DMS 273 (cell line): ENCODE measurements at regions not wholly inside any gene's neighbourhood (a gene's known extent, or its start where the extent isn't known, plus 50 kb on each side); places are given as distances from the start of the nearest gene placed in this dataset.

Experiments used
- DNase-seq: peaks from one replicate; lab custom pipeline; 2025; ENCODE audit not compliant: unreplicated experiment; lab: John Stamatoyannopoulos, UW

GRCh38 chr12:130070126-130070611 is 92.1 kb upstream of the FZD10 start:
- DNase-seq = no peak

- no peak for DNase-seq
Observed at GRCh38 chr12:130073721-130074120, 88.5 kb upstream of the FZD10 start.

DNA sequence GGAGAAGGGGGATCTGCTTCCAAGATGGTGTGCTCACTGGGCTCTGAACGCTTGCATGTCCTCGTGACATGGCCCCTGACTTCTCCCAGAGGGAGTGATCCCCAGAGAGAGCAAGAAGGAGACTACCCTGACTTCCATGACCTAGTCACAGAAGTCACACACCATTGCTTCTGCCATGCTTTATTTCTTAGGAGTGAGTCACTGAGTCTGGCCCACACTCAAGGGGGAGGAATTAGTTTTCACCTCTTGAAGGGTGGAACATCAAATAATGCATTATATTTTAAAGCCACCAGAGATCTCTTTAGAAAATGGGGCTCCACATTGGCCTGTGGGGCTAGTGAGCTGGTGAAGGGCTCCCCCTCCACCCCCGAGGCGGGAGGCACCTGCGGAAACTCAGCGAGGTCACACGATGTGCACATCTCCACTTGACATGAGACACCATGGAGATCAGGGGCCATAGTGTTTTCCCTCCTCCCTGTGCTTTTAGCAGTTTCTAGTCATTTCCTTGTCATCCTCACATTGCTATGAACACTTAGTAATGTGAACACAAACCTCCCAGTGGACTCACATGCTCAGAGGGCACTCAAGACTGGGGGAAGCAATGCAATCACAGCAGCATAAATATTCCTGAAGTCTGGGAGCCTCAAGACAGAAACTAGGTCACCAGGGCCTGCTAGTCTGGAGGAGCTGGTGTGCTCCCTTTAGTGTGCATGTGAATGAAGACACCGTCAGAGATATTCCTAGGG is 87.4 kb upstream of the FZD10 start:
- DNase-seq = no peak

DNA sequence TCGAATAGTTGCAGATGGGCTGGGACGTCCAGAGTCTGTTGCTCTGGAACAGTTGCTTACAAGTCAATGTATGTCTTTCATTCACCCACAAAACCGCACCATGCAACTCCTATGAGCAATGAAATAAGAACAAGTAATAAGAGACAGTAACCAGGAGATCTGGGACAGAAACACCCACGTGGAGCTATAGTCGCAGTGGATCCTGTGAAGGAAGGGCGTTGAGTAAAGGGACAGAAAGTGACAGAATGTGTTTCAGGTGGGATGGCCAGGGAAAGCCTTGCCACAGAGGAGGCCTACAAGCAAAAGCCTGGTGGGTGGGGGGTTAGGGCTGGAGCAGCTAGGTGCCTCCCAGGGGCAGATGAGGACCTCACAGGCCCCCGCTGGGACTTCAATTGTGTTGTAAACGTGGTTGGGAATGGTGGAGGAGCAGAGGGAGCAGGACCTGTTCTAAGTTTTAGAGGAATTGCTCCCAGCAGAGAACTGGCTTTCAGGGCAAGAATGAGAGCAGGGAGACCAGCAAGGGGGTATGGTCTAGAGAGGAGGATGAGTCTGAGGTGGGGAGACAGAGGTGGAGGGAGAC is 86.7 kb upstream of the FZD10 start:
- no peak for DNase-seq

DNA sequence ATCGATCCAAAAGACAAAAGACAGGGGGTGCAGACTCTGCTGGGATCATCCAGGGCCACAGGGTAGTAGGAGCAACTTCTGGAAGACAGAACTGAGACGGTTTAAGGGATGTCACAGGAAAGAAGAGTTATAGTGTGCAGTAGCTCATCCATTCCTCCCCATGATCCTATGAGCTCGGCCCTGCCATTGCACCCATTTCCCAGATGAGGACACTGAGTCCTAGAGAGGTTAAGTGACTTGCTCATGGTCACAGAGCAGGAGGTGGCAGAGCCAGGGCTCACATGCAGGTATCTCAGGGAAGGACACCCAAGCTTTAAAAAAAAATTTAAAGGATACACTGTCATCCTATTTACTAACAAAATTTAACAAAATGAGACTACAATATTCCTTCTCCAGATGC is 86.1 kb upstream of the FZD10 start:
- no peak for DNase-seq

DNA sequence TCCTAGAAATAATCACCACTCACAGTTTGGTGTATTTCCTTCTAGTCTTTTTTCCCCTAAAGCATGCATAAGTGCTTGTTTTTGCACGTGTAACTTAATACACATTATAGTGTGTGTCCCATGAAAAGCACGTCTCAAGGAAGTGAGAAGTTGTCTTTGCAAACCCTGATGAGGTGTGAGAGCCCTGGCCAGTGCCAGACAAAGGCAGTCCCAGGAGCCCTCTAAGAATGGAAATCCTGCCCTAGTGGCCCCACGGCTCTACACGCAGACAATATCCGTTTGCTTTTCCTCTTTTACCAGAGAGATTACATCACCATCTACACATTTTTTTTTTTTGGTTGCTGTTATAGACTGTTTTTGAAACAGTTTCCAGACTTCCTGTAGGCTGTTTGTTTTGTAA is 85.5 kb upstream of the FZD10 start:
- no peak for DNase-seq

GRCh38 chr12:130078852-130079251 is 83.4 kb upstream of the FZD10 start:
- DNase-seq = no peak

DNA sequence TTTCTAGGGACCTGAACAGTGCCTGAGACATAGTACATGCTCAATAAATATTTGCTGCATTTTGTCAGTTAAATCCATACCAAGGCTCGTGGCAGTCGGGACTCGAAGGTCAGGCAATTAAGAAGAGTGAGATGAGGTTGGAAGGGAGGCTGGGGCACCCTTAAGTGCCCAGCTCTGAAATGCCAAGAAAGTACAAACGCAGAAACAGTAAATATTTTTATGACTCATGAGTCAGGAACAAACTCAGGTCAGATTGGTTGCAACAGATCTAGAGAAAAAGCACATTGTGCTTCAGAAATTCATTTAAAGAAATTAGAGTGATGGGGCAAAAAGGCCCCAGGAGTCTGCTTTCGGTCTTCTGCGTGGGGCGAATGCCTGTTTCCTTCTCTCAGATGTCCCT is 83.0 kb upstream of the FZD10 start:
- DNase-seq = no peak

DNA sequence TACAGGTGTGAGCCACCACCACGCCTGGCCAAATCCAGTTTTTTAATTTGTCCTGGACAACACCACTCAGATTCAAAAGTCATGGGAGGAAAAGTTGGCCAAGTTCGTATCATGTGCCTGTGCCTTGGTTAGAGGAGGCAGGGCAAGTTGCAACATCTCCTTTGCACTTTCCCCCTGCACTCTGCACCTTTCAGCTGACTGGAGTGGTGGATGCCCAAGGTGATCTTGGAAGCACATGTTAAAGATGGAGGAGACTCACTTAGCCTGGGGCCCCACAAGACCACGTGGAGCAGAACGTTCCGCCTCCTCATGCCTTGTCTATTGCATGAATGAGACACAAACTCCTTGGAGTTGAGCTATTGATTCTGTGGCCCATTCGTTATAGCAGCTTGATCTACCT is 82.1 kb upstream of the FZD10 start:
- DNase-seq = no peak

DNA sequence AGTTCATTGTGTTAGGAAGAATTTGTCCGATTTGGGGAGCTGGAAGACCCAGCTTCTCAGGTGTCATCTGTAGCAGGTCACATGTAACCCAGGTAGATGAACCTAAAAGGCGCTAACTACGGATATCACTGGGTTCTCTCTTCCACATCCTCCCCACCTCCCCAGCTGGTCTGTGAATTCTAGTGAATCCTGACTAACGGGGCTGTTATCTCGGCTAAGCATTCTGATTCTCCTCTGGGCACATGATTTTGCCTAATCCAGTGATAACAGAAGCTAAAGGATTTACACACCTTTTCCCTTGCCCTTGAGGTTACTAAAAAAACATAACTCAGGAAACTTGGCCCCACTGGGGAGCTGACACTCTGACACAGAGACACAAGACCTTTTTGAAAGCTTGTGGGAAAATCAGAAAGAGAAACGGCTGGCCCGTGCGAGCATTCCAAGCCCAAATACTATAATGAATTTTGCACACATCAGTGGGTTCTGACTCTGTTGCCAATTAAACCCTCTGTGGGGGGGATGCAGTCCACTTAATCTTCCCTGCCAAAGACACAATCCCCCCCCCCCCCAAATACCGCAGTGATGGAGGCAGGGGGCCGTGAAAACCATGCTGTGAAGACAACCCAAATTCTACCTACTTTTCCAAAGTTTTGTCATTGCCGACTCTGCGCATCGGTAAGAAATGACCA is 81.0 kb upstream of the FZD10 start:
- no peak for DNase-seq

GRCh38 chr12:130083002-130083401 is 79.3 kb upstream of the FZD10 start:
- no peak for DNase-seq

DNA sequence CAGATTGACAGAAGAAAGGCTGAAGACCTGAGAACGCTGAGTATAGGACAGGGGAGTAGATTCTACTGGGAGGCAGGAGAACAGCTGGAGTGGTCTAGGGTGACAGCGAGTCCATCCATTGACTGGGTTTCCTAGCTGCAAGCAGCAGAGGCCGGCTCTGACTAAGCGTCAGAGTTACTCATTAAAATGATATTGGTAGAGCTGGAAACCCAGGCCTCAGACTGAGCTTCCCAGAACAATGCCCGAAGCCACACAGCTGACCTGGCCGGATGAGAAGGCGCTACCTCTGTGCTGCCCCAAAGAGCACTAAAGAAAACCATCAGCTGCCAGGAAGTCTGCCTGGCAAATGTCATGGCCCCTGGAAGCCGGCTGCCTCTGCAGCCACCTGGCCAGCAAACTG is 78.5 kb upstream of the FZD10 start:
- DNase-seq = no peak

GRCh38 chr12:130084359-130084758 is 77.9 kb upstream of the FZD10 start:
- DNase-seq = no peak

DNA sequence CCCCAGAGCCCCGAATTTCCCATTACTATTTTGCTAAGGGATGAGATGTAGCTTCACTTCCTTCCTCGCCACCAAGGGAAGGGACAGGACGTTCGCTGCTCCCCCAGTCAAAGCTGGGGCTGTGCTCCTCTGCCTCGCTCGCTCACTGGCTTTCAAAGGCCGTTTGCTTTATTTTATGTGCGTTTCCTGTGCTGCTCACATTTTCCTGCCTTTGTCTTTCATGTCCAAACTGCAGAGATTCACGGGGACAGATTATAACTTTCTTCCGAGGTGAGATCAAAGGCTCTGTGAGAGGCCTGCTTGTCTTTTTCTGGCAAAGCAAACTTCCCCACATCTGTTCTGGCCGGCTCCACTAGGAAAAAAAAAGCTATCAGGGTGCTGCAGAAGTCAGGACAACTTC is 76.0 kb upstream of the FZD10 start:
- no peak for DNase-seq

DNA sequence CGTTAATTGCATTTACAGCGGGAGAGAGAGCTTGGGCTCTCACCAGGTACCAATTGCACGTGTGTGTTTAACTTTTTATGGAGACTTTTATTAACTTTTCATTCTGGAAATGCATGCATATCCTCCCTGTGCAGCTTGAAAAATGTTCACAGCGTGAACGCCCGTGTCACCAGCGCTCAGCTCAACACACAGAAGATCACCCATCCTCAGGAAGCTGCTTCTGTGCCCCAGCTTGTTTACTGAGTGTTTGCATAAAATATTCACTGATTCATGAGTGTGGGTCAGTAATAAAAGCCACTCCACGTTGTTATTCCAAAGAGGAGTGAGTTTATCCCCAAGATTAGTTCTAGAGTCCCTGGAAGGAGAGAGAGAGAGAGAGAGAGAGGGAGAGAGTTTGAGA is 75.5 kb upstream of the FZD10 start:
- no peak for DNase-seq

DNA sequence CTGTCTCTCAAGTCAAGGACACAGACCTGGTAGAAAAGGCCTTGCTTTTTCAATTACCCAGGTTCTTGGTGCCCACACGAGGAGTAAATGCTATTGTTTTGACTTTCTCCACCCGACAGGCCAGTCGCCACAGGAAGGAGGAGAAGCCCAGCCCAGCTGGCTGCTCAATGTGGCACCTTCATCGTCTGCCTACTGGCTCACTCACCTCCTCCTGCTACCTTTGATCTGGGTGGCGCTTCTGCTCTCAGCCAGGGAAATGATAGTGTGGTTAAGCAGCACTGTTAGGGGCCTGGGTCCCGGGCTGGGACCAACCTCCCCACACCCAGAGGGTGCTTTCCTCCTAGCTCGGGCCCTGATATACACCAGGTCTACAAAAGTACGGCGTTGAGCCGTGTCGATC is 75.0 kb upstream of the FZD10 start:
- DNase-seq = no peak

DNA sequence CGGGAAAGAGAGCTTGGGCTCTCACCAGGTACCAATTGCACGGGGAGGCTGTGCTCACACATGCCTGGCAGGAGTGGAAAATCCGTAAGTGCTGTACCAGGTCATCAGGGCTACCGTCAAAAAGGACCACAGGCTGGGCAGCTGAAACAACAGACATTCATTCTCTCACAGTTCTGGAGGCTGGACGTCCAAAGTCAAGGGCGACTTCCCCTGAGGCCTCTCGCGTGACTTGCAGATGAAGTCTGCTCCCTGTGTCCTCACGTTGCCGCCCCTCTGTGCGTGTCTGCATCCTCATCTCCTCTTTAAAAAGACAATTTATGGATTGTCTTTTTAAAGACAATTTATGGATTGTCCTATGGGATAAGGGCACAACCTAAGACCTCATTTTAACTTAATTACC is 73.8 kb upstream of the FZD10 start:
- DNase-seq = no peak

- DNase-seq = no peak
Observed at GRCh38 chr12:130090542-130090941, 71.7 kb upstream of the FZD10 start.

GRCh38 chr12:130093380-130093779 is 68.9 kb upstream of the FZD10 start:
- no peak for DNase-seq

DNA sequence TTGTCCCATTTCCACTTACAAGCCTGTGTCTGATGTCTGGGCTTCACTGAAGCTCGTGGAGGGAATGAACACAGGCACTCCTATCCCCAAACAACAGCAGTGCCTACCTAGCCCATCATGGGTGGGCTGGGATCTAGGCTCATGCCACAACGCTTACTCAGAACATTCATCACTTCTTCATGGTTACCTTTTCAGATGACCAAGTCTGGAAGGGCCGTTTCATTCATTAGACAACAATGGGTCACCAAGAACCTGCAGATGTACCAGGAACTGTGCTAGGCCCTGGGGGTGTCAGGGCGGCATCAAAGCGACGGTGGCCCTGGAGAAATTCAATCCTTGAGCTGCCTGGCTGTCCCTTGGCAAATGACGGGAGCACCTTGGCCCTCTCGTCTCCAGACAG is 64.9 kb upstream of the FZD10 start:
- no peak for DNase-seq

GRCh38 chr12:130097798-130098255 is 64.4 kb upstream of the FZD10 start:
- DNase-seq = no peak

GRCh38 chr12:130098301-130099005 is 63.8 kb upstream of the FZD10 start:
- DNase-seq = no peak
